ENCODE measurements at regions not wholly inside any gene's neighbourhood (a gene's known extent, or its start where the extent isn't known, plus 50 kb on each side); places are given as distances from the start of the nearest gene placed in this dataset.

GRCh38 chr4:11053601-11054220 is 369.1 kb upstream of the CLNK start:
- H3K36me3 ChIP-seq (ENCODE audit: control insufficient read depth in 2 of 4, insufficient read depth in 4 of 4, low read length in 3 of 4), result no peaks in the 10 kb centered on the region
- no peaks in the 10 kb centered on the region for H3K79me2 ChIP-seq (ENCODE audit: control insufficient read depth in 1 of 2, insufficient read depth in 2 of 2, low read length in 2 of 2)
- H3K27me3 ChIP-seq (replicated peaks in 1 of 4; ENCODE audit: control insufficient read depth in 3 of 4, extremely low read depth in 1 of 4, insufficient read depth in 3 of 4, low read length in 3 of 4), result no peaks in the 10 kb centered on the region
- H3K4ac ChIP-seq (replicated peaks; ENCODE audit: insufficient read length, low read depth, low read length), result no peak overlapping the region
- H4K5ac ChIP-seq (ENCODE audit: insufficient read length, low read depth, low read length), result no peak overlapping the region
- no peak overlapping the region for H3K27ac ChIP-seq (ENCODE audit: low read depth, low read length)
- no peak overlapping the region for H4K91ac ChIP-seq (replicated peaks; ENCODE audit: insufficient read length, low read length)
- no peak overlapping the region for H3K4me2 ChIP-seq (ENCODE audit: insufficient read depth in 1 of 2, low read depth in 2 of 2, low read length in 2 of 2)
- FAIRE-seq (no peak), DNase-seq (ENCODE audit: low read depth in 1 of 2, low spot score in 2 of 2) (no peak)
- H3K9me3 ChIP-seq (ENCODE audit: insufficient read depth in 2 of 2, low read depth in 1 of 2, low read length in 1 of 2), result no peaks in the 10 kb centered on the region
- no peak overlapping the region for H2AK5ac ChIP-seq (ENCODE audit: low read depth, low read length)
- no peaks in the 10 kb centered on the region for H3K23me2 ChIP-seq (ENCODE audit: low read depth, low read length)
- H3K23ac ChIP-seq (ENCODE audit: insufficient read length), result no peak overlapping the region
- no peak overlapping the region for H2BK120ac ChIP-seq (replicated peaks; ENCODE audit: low read depth, low read length)
- no peak overlapping the region for H3K9ac ChIP-seq (replicated peaks in 1 of 4; ENCODE audit: extremely low read depth in 1 of 4, low read depth in 3 of 4, low read length in 3 of 4)
- ChIA-PET POLR2A (ENCODE audit: partially characterized antibody) (no interaction called here), CTCF (ENCODE audit: partially characterized antibody) (interaction anchor here (0.6 kb wide), 2 partner anchors 42 to 180 kb away, joined by 3 read pairs; no protein-coding TSS in a partner anchor)
- H3K56ac ChIP-seq (replicated peaks; ENCODE audit: insufficient read length, low read depth, low read length), result no peak overlapping the region
- H3K4me1 ChIP-seq (replicated peaks in 1 of 4; ENCODE audit: control insufficient read depth in 3 of 4, insufficient read depth in 4 of 4, low read length in 3 of 4), result no peaks in the 10 kb centered on the region
- H2BK12ac ChIP-seq (ENCODE audit: low read depth, low read length), result no peak overlapping the region
- no peak overlapping the region for H2AFZ ChIP-seq (ENCODE audit: low read length)
- H2BK15ac ChIP-seq (ENCODE audit: low read length), result no peak overlapping the region
- H3K14ac ChIP-seq (ENCODE audit: insufficient read length), result no peak overlapping the region
- H3K4me3 ChIP-seq (ENCODE audit: extremely low read depth in 1 of 4, insufficient read depth in 2 of 4, low read depth in 3 of 4, low read length in 4 of 4), result no peak overlapping the region
- H3K18ac ChIP-seq (ENCODE audit: extremely low read depth, low read length), result no peak overlapping the region
- H3K79me1 ChIP-seq (ENCODE audit: low read depth, low read length), result no peaks in the 10 kb centered on the region
- H4K8ac ChIP-seq (ENCODE audit: extremely low read depth, insufficient read depth, low read length), result no peak overlapping the region; the same call in 1 of the 2 replicates
- no peak overlapping the region for H2BK20ac ChIP-seq (ENCODE audit: low read length)
- H2BK5ac ChIP-seq (ENCODE audit: low read depth, low read length), result no peak overlapping the region
- no peaks in the 10 kb centered on the region for H4K20me1 ChIP-seq (replicated peaks in 1 of 2; ENCODE audit: control insufficient read depth in 1 of 2, insufficient read depth in 2 of 2, low read length in 2 of 2)
- 82% methylated on average over 5 of the region's 5 CpGs; no CpG with 5 or more reads in 1 of the 2 experiments for WGBS, 2 experiments (ENCODE audit: extremely low coverage in 1 of 2, insufficient coverage in 1 of 2, insufficient read length in 1 of 2, insufficient replicate concordance in 2 of 2, low coverage in 1 of 2, low lambda C conversion rate in 2 of 2, missing lambda C conversion rate in 1 of 2)
- TF ChIP-seq, protein P1, sequence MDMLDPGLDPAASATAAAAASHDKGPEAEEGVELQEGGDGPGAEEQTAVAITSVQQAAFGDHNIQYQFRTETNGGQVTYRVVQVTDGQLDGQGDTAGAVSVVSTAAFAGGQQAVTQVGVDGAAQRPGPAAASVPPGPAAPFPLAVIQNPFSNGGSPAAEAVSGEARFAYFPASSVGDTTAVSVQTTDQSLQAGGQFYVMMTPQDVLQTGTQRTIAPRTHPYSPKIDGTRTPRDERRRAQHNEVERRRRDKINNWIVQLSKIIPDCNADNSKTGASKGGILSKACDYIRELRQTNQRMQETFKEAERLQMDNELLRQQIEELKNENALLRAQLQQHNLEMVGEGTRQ (IDR thresholded peaks at IDR 0.05; ENCODE audit: low read length), result no peak
- no peak for TF ChIP-seq CEBPB (IDR thresholded peaks at IDR 0.05; ENCODE audit: low read depth, low read length)
- TF ChIP-seq RNF2 (IDR thresholded peaks at IDR 0.05; ENCODE audit: borderline replicate concordance, low read depth, low read length, missing control alignments, poor library complexity, severe bottlenecking), result no peak
- no peak for TF ChIP-seq SP1 (IDR thresholded peaks at IDR 0.05; ENCODE audit: low read depth, low read length)
- TF ChIP-seq CHD1 (IDR thresholded peaks at IDR 0.05; ENCODE audit: low read depth, low read length), result no peak
- TF ChIP-seq EP300 (IDR thresholded peaks at IDR 0.05; ENCODE audit: borderline replicate concordance in 1 of 2, low read depth in 2 of 2, low read length in 2 of 2), result no peak
- no peak for TF ChIP-seq MAFK (IDR thresholded peaks at IDR 0.05; ENCODE audit: low read depth, low read length)
- TF ChIP-seq BRCA1 (IDR thresholded peaks at IDR 0.05; ENCODE audit: low read depth, low read length), result no peak
- TF ChIP-seq SIX5 (IDR thresholded peaks at IDR 0.05; ENCODE audit: low read depth, low read length), result no peak
- no peak for TF ChIP-seq NANOG (IDR thresholded peaks at IDR 0.05; ENCODE audit: insufficient read depth, low read depth, low read length, poor library complexity, severe bottlenecking)
- no peak for TF ChIP-seq YY1 (IDR thresholded peaks at IDR 0.05; ENCODE audit: low read depth, low read length)
- TF ChIP-seq SAP30 (IDR thresholded peaks at IDR 0.05; ENCODE audit: insufficient read depth, insufficient replicate concordance, low read length), result no peak

All from H1 (cell line).